ENCODE measurements at regions not wholly inside any gene's neighbourhood (a gene's known extent, or its start where the extent isn't known, plus 50 kb on each side); places are given as distances from the start of the nearest gene placed in this dataset.

- no peak for TF ChIP-seq ZNF281 (CRISPR knock-in tag; IDR thresholded peaks at IDR 0.05; ENCODE audit: borderline replicate concordance)
- TF ChIP-seq REL (CRISPR knock-in tag; conservative IDR thresholded peaks at IDR 0.05): no peak
- TF ChIP-seq PRDM15 (CRISPR knock-in tag; IDR thresholded peaks at IDR 0.05): no peak
- no peak for TF ChIP-seq CEBPG (CRISPR knock-in tag; IDR thresholded peaks at IDR 0.05)
- no peak for TF ChIP-seq YEATS2 (CRISPR knock-in tag; IDR thresholded peaks at IDR 0.05; ENCODE audit: borderline replicate concordance)
- TF ChIP-seq SRSF4 (IDR thresholded peaks at IDR 0.05; ENCODE audit: low read depth, low read length, poor library complexity, severe bottlenecking): no peak
Observed at GRCh38 chr12:66065150-66065549, 65.4 kb downstream of the LLPH start (continued).

GRCh38 chr12:66063916-66064315 is 66.6 kb downstream of the LLPH start:
- Histone ChIP-seq H2AFZ (ENCODE audit: low read length) (no peak overlapping the region), H3K9ac (ENCODE audit: insufficient read depth, low read depth, low read length) (no peak overlapping the region), H3K4me1 (ENCODE audit: insufficient read depth, low read length) (peaks cover 36% of the 10 kb centered on the region), H3K4me3 (replicated peaks in 1 of 3; ENCODE audit: insufficient read depth in 1 of 3, low read depth in 2 of 3, low read length in 3 of 3) (no peak overlapping the region), H3K4me2 (ENCODE audit: low read depth, low read length) (no peak overlapping the region), H3K27ac (ENCODE audit: extremely low read length, insufficient read depth, low read length) (no peak overlapping the region), H3K79me2 (ENCODE audit: insufficient read depth, low read length) (no peaks in the 10 kb centered on the region), H3K27me3 (ENCODE audit: control insufficient read depth in 1 of 2, insufficient read depth in 2 of 2, low read length in 2 of 2) (no peaks in the 10 kb centered on the region), H3K36me3 (replicated peaks in 1 of 2; ENCODE audit: control insufficient read depth in 1 of 2, insufficient read depth in 2 of 2, low read length in 2 of 2) (no peaks in the 10 kb centered on the region), H3K9me3 (ENCODE audit: low read length) (no peaks in the 10 kb centered on the region), H4K20me1 (ENCODE audit: insufficient read depth, low read length) (no peaks in the 10 kb centered on the region)
- WGBS (ENCODE audit: low lambda C conversion rate): 97% methylated on average over 3 of the region's 3 CpGs
- intact Hi-C loops (cut with micrococcal nuclease; ENCODE audit: unreplicated experiment): loop anchor here (10.0 kb wide), 1 partner anchor 59 kb away; no protein-coding TSS in a partner anchor
- DNase-seq (ENCODE audit: low spot score) (no peak), FAIRE-seq (no peak), ATAC-seq (no peak)
- no TSS peak for BruUV-seq (replicated peaks)
- CTCF ChIA-PET (ENCODE audit: low intra/inter-chr PET ratio, low total read pairs): no interaction called here
- in situ Hi-C loops (cut with HindIII; ENCODE audit: extremely low pct_ligation_motif_present, low pct_unique_long_range_greater_than_20kb): no loop called here
- POLR2A ChIA-PET: no interaction called here
- TF ChIP-seq PAWR (CRISPR knock-in tag; IDR thresholded peaks at IDR 0.05; ENCODE audit: borderline replicate concordance) (no peak), ZBTB39 (CRISPR knock-in tag; IDR thresholded peaks at IDR 0.05) (no peak), USF2 (IDR thresholded peaks at IDR 0.05; ENCODE audit: low read depth, low read length) (no peak), USF2 (CRISPR knock-in tag; IDR thresholded peaks at IDR 0.05; ENCODE audit: borderline replicate concordance) (no peak), ZSCAN29 (CRISPR knock-in tag; conservative IDR thresholded peaks at IDR 0.05) (no peak), SUZ12 (IDR thresholded peaks at IDR 0.05; ENCODE audit: low read depth, low read length) (no peak)

Measured in HepG2 (cell line).